SJSA1 (cell line): ENCODE measurements at regions not wholly inside any gene's neighbourhood (a gene's known extent, or its start where the extent isn't known, plus 50 kb on each side); places are given as distances from the start of the nearest gene placed in this dataset.

Source experiments
- DNase-seq, 2 experiments: peaks; one replicate each; pipeline ENCODE4 v3.0.0-alpha.2; 2015 to 2020; ENCODE audit warnings: low spot score in 2 of 2, low read depth in 1 of 2
- H3K27ac ChIP-seq: fragments of 250-450 bp; sonication (Bioruptor Pico); 2 replicates; pipeline ENCODE4 v1.5.1; 2020; ENCODE audit warnings: mild to moderate bottlenecking, moderate library complexity
- H3K27me3 ChIP-seq: fragments of 250-450 bp; sonication (Bioruptor Pico); replicated peaks from 2 replicates; pipeline ENCODE4 v1.5.1; 2020; ENCODE audit warnings: mild to moderate bottlenecking, moderate library complexity
- H3K36me3 ChIP-seq: fragments of 250-450 bp; sonication (Bioruptor Pico); 2 replicates; pipeline ENCODE4 v1.5.1; 2020; ENCODE audit warnings: mild to moderate bottlenecking
- H3K4me1 ChIP-seq: fragments of 250-450 bp; sonication (Bioruptor Pico); replicated peaks from 2 replicates; pipeline ENCODE4 v1.6.1; 2021; ENCODE audit warnings: mild to moderate bottlenecking
- H3K4me3 ChIP-seq: fragments of 250-450 bp; sonication (Bioruptor Pico); 2 replicates; pipeline ENCODE4 v1.5.1; 2020; ENCODE audit warnings: mild to moderate bottlenecking
- H3K9me3 ChIP-seq: fragments of 250-450 bp; sonication (Bioruptor Pico); replicated peaks from 2 replicates; pipeline ENCODE4 v1.5.1; 2020; ENCODE audit warnings: mild to moderate bottlenecking

DNA sequence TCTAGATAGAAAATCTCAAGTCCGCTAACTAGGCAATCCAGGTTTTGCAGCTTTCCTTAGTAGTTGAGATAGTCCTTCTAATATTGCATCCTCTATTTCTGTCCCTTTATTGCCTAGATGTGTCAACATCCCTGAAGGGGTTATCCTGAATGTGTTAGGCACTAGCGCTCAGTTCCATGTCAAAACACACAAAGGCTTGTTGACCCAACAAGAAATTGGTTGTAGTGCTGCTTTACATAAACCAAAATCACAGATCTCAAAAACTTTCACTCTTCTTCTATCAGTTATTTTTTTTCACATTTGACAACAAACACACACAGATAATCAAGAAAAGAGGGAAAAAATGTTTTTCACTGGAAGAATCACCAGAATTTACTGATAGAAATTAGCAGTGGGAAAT lies 51.4 kb upstream of the SOX2 start:
- no peak for DNase-seq

DNA sequence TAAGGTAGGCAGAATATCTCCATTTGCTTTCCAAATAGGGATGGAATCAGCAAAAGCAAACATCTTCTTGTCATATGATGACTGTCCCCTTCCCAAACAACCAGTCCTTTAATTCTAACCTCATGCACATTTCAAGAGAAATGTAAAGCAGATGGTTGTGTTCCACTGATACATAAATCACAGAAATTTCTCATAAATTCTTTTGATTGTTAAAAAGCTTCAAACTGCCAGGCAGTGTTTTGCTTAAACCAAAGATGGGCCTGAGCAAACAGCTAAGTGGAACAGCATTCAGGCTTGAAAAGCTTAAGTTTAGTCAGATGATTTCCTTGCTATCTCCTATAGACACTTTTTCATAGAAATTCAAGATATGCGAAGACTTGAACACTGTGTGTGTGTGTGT lies 74.3 kb upstream of the SOX2 start:
- H3K4me1 ChIP-seq, result no peaks in the 10 kb centered on the region; the same call in 1 of the 2 replicates
- H3K4me3 ChIP-seq, result no peak overlapping the region
- no peaks in the 10 kb centered on the region for H3K27me3 ChIP-seq
- H3K9me3 ChIP-seq, result no peaks in the 10 kb centered on the region
- no peak for DNase-seq
- no peaks in the 10 kb centered on the region for H3K36me3 ChIP-seq
- no peak overlapping the region for H3K27ac ChIP-seq

More for the DNA sequence above, 51.4 kb upstream of the SOX2 start:
- Histone ChIP-seq H3K27ac (no peak overlapping the region), H3K4me1 (no peaks in the 10 kb centered on the region), H3K4me3 (no peak overlapping the region), H3K36me3 (no peaks in the 10 kb centered on the region), H3K27me3 (no peaks in the 10 kb centered on the region), H3K9me3 (no peaks in the 10 kb centered on the region)

DNA sequence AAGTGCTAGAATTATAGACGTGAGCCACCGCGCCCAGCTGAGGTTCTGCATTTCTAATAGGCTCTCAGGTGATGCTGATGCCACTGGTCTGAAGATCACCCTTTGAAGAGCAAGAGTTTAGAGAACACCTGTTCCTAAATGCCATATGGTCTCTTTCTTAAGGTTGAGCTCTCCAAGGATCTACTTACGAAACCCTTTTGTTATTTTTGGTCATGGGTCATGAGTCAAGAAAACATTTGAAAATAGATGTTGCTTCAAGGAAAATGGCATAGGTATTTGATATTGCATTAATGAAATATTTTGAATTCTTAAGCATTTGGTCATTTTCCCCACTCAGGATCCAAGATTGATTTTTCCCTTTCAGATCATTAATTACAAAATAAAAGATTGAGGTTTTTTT lies 74.7 kb upstream of the SOX2 start:
- no peak overlapping the region for H3K4me3 ChIP-seq
- no peaks in the 10 kb centered on the region for H3K9me3 ChIP-seq
- DNase-seq, result no peak
- no peaks in the 10 kb centered on the region for H3K27me3 ChIP-seq
- no peaks in the 10 kb centered on the region for H3K36me3 ChIP-seq
- H3K27ac ChIP-seq, result no peak overlapping the region
- peaks cover 4% of the 10 kb centered on the region for H3K4me1 ChIP-seq

DNA sequence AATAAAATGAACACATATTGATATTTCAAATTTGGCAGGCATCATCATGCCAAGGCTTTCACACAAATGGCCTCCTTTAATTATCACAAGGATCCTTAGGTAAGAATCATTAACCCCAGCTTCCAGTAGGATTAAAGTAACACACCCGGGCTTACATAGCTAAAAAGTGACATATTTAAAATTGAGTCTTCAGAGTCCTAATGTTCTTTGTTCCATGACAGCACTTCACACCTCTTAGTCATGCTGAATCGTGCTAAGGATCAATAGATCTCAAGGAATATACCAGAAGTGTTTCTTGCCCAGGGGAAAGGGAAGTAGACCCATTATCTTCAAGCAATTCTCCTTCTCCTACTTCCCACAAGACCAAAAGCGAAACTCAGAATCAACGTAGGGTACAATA lies 76.6 kb upstream of the SOX2 start:
- H3K36me3 ChIP-seq, result no peaks in the 10 kb centered on the region
- no peak for DNase-seq
- H3K27ac ChIP-seq, result no peak overlapping the region
- no peak overlapping the region for H3K4me3 ChIP-seq
- H3K4me1 ChIP-seq, result peaks cover 23% of the 10 kb centered on the region
- H3K27me3 ChIP-seq, result no peaks in the 10 kb centered on the region
- no peaks in the 10 kb centered on the region for H3K9me3 ChIP-seq

DNA sequence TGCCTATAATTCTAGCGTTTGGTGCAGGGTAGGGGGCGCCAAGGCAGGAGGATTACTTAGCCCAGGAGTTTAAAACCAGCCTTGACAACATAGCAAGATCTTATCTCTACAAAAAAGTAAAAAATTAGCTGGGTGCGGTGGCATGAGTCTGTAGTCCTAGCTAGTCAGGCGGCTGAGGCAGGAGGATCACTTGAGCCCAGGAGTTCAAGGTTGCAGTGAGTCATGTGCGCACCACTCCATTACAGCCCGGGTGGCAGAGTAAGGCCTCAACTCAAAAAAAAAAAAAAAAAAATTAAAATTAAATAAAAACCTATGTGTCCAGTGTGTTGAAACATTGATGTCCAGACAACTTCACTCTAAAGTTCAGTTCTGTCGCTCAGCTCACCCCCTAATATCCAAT lies 78.2 kb upstream of the SOX2 start:
- no peak for DNase-seq
- Histone ChIP-seq H3K27ac (no peak overlapping the region), H3K4me1 (peaks cover 39% of the 10 kb centered on the region), H3K4me3 (no peak overlapping the region), H3K27me3 (no peaks in the 10 kb centered on the region), H3K36me3 (no peaks in the 10 kb centered on the region), H3K9me3 (no peaks in the 10 kb centered on the region)

DNA sequence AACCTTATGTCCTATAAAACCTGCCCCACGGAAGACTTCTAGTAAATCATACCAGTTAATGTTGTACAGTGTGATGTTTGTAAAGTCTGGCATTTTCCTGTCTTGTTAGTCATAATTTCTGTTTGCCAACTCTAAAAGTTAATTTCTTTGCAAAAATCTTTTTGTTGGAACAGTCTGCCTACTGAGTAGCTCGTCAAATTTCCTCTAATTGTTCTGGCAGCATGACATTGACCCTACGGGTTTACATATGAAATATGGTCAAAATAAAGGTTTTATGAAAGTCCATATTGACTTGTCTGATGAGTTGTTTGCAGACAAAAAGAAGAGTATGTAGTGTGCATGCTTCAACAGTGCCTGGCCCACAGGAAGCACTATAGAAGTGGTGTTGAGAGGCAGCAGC lies 79.8 kb upstream of the SOX2 start:
- DNase-seq, result no peak
- Histone ChIP-seq H3K4me1 (peaks cover 39% of the 10 kb centered on the region), H3K9me3 (no peaks in the 10 kb centered on the region), H3K27ac (no peak overlapping the region), H3K4me3 (no peak overlapping the region), H3K27me3 (no peaks in the 10 kb centered on the region), H3K36me3 (no peaks in the 10 kb centered on the region)

DNA sequence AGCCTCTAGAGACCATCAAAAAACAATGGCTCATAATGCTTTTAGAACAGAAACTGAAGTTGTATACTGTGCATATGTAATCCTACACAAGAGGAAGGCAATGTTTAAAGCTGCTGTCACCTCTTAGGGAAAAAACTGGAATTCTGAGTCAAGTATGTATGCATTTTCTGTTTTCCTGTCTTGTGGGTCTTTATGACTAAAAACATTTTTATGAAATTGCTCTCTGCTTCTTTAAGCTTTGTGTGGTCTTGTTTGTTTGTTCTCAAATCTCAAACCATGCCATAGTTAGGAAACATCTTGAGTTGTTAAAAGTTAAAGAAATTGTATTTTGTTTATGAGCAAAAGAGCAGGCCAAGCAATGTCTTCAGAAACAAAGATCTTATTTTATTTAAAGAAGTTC lies 80.9 kb upstream of the SOX2 start:
- Histone ChIP-seq H3K4me1 (peaks cover 39% of the 10 kb centered on the region), H3K27ac (peak overlapping the region; percentile 52), H3K27me3 (no peaks in the 10 kb centered on the region), H3K4me3 (no peak overlapping the region), H3K9me3 (no peaks in the 10 kb centered on the region), H3K36me3 (no peaks in the 10 kb centered on the region)
- peak in 1 of 2 experiments; percentile 42 for DNase-seq

DNA sequence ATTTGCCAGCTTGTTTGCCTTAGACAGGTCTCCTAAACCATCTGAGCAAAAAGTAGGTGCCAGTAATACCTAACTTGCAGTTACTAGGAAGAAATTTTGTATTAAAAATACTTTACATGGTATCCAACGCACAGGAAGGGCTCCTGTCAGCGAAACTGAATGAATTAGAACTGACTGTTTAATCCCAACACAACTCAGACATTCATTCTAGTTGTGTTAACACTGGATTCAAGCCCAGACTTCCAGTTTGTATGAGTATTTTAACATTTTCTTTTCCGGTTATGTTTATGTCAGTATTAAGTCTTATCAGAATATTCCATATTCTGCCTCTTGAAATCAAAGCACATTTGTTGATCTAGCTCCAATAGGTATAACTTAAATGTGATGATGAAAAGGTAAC lies 82.0 kb upstream of the SOX2 start:
- DNase-seq, result no peak
- peak overlapping the region; percentile 48 for H3K27ac ChIP-seq
- H3K4me1 ChIP-seq, result peaks cover 48% of the 10 kb centered on the region
- no peaks in the 10 kb centered on the region for H3K36me3 ChIP-seq
- H3K27me3 ChIP-seq, result no peaks in the 10 kb centered on the region
- H3K4me3 ChIP-seq, result no peak overlapping the region
- no peaks in the 10 kb centered on the region for H3K9me3 ChIP-seq

DNA sequence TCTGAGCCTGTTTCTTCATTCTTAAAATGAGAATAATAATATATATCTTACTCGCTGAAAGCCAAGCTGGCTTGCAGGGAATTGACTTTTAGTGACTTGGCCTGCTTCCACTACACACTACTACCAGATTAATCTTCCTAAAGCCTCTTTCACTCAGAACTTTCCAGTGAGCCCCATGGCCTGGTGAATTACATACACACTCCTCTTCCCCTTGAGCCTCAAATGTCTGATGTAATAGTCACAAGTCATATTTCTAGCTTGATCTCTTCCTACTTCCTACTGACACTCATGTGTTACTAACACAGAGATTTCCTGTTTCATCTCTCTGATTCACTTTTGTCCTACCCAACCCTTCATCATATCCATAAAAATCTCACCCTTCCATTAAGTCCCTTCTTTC lies 82.7 kb upstream of the SOX2 start:
- no peaks in the 10 kb centered on the region for H3K27me3 ChIP-seq
- H3K4me1 ChIP-seq, result peaks cover 55% of the 10 kb centered on the region
- no peaks in the 10 kb centered on the region for H3K36me3 ChIP-seq
- H3K9me3 ChIP-seq, result no peaks in the 10 kb centered on the region
- peak overlapping the region; percentile 48 for H3K27ac ChIP-seq
- H3K4me3 ChIP-seq, result no peak overlapping the region
- no peak for DNase-seq

DNA sequence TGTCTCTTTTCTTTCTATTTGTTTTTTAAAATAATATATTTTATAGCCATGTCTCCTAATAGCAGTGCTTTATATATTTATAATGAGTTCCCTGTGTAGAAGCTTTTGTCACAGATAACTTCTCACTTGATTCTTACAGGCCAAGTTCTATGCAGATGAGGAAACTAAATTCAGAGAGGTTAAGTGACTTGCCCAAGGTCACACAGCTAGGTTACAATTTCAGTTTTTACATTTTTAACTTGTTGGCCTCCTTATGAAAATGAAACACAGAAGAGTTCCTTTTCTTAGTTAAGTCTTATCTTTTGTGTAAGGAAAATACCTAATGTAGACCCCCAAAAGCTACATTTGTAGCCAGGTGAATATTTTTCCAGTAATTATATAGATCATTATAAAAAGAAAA lies 83.3 kb upstream of the SOX2 start:
- Histone ChIP-seq H3K36me3 (no peaks in the 10 kb centered on the region), H3K27me3 (no peaks in the 10 kb centered on the region), H3K4me3 (no peak overlapping the region), H3K4me1 (peaks cover 61% of the 10 kb centered on the region), H3K27ac (no peak overlapping the region), H3K9me3 (no peaks in the 10 kb centered on the region)
- DNase-seq, result no peak

DNA sequence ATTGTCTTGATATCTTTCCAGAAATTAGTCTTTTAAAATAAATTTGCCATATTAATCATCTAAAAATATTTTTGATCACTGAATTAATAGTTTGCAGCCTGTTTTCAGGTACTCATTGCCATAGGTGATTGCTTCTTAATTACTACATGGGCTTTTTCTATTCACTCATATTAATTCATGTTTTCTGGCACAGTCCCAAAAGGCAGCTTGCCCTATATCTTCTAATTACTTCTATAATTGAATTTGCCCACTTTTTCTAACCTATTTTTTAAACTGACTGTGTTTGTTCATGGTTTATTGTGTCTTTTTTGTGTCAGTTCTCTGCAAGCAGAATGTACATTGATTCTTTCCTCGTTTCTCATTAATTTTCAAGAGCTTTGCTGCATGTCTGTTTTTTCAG lies 85.7 kb upstream of the SOX2 start:
- H3K4me1 ChIP-seq, result peaks cover 62% of the 10 kb centered on the region

DNA sequence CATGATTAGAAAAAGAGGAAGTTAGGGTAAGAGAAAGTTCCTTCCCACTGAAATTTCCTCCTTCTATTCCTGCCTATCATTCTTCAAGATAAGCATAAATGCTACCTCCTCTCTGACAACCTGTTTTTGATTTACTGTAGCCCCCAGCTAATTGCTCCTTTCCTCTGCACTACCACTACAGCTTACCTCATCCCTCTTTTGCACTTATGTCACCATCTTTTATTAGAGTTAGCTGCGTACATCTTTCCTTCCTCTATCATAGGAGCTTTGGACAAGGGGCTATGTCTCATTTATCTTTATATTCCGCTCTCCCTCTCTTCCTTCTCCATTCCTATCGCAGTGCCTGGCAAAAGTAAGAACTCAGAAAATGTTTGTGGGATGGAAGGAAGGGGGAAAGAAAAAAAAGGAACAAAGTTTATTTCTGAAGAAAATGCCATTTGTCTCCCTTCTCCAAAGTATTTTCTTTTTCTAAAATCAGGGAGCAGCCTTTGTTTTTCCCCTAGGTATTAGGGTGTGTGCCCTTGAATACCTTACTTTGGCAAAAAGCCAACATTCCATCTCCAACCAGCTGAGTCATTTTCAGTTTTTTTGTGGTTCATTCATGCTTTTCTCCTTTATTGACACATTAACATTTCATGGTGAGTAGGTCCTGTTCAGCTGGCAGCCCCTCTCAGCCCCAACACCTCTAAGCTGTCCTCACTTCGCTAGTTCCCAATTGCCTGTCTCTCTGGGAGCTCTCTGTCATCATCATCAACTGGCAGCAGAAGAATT lies 87.6 kb upstream of the SOX2 start:
- peak; percentile 47 to 70 for DNase-seq
- Histone ChIP-seq H3K9me3 (no peaks in the 10 kb centered on the region), H3K27me3 (no peaks in the 10 kb centered on the region), H3K4me1 (peaks cover 43% of the 10 kb centered on the region), H3K27ac (peak overlapping the region; percentile 80), H3K4me3 (no peak overlapping the region), H3K36me3 (no peaks in the 10 kb centered on the region)

More for the DNA sequence above, 85.7 kb upstream of the SOX2 start:
- H3K36me3 ChIP-seq, result no peaks in the 10 kb centered on the region
- no peaks in the 10 kb centered on the region for H3K9me3 ChIP-seq
- DNase-seq, result no peak
- H3K4me3 ChIP-seq, result no peak overlapping the region
- no peaks in the 10 kb centered on the region for H3K27me3 ChIP-seq
- H3K27ac ChIP-seq, result no peak overlapping the region

DNA sequence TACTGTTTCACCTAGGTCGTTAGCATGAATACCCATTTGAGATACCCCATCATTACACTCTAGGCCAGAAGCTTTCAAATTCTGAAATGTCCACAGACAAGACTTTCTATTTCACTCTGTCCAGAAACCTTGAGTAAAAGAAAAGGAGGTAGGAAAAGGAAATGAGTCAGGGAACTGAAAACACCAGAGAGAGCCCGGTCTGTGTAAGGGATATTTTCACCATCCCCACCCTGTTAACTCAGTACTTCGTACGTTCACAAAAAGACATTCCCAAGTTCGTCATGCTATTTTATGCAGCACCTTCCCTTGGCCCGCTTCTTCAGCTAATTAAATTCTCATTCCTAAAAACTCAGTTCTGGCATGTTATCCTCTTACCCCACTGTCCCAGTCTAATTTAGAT lies 89.4 kb upstream of the SOX2 start:
- DNase-seq, result peak; percentile 35 to 52
- Histone ChIP-seq H3K27me3 (no peaks in the 10 kb centered on the region), H3K4me3 (no peak overlapping the region), H3K36me3 (no peaks in the 10 kb centered on the region), H3K4me1 (peaks cover 37% of the 10 kb centered on the region), H3K27ac (peak overlapping the region; percentile 78), H3K9me3 (no peaks in the 10 kb centered on the region)

DNA sequence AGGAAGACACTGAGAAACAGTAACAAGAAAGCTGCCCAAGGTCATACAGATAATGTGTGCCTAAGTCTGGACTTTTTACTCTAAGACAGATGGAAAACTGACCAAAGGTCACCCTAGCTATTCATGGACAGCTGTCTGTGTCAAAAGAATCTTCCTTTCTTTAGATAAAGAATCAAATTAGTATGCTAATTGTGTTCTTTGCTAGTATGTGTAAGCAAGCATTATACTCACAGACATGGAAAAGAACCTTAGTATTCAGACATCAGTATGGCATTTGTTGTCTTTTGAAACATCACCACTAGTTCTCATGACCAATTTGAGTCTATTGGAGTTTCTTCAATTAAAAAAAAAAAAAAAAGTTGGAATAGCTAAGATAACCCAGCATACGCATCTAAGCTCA lies 91.8 kb upstream of the SOX2 start:
- H3K36me3 ChIP-seq, result no peaks in the 10 kb centered on the region
- DNase-seq, result no peak
- H3K4me1 ChIP-seq, result peaks cover 34% of the 10 kb centered on the region
- H3K4me3 ChIP-seq, result no peak overlapping the region
- no peaks in the 10 kb centered on the region for H3K27me3 ChIP-seq
- H3K9me3 ChIP-seq, result no peaks in the 10 kb centered on the region
- no peak overlapping the region for H3K27ac ChIP-seq

DNA sequence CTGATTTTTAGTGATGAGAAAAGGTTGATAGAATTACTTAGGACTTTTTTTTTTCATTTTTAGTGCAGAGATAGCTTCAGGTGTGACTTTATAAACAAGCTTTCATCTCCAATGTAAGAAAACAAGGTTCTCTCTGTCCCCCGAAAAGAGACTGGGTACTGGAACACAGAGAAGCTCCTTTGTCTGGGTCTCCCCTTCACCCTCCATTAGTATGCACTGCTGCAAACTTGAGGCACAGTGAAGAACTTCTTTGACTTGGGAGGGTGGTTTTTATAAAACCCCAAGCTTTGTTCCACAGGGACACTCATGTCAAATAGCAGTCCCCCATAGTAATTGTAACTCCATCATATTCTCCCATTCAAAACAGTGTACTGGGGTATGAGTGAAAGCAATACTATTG lies 93.5 kb upstream of the SOX2 start:
- no peak overlapping the region for H3K27ac ChIP-seq
- H3K36me3 ChIP-seq, result no peaks in the 10 kb centered on the region
- no peaks in the 10 kb centered on the region for H3K9me3 ChIP-seq
- no peaks in the 10 kb centered on the region for H3K27me3 ChIP-seq
- peaks cover 25% of the 10 kb centered on the region for H3K4me1 ChIP-seq
- DNase-seq, result no peak
- no peak overlapping the region for H3K4me3 ChIP-seq
